Upper lobe of left lung (tissue), 4 donors: ENCODE measurements at regions not wholly inside any gene's neighbourhood (a gene's known extent, or its start where the extent isn't known, plus 50 kb on each side); places are given as distances from the start of the nearest gene placed in this dataset.

Experiments used
- EP300 ChIP-seq, 4 donors: sonication (generic); formaldehyde crosslinking; IDR thresholded peaks; one replicate each; pipeline ENCODE4 v1.5.1; 2017; ENCODE audit warnings: antibody characterized with exemption in 4 of 4, control low read depth in 2 of 4
- POLR2A ChIP-seq, 4 donors: fragments of 450-650 bp; IDR thresholded peaks; one replicate each; pipeline ENCODE4 v1.5.1; 2016 to 2017; ENCODE audit warnings: antibody characterized with exemption in 4 of 4, mild to moderate bottlenecking in 2 of 4
- POLR2AphosphoS5 ChIP-seq, 2 donors: sonication (generic); formaldehyde crosslinking; IDR thresholded peaks; one replicate each; pipeline ENCODE4 v1.5.1; 2017; ENCODE audit warnings: antibody characterized with exemption in 2 of 2
- TF ChIP-seq, protein P1 (sequence below), 6 experiments: fragments of 450-650 bp in 4 of 6; fragments of 200-600 bp in 2 of 6; sonication (generic) in 2 of 6; IDR thresholded peaks; one replicate each; pipeline ENCODE4 v1.5.1; 2016 to 2019; ENCODE audit warnings: antibody characterized with exemption in 6 of 6

DNA sequence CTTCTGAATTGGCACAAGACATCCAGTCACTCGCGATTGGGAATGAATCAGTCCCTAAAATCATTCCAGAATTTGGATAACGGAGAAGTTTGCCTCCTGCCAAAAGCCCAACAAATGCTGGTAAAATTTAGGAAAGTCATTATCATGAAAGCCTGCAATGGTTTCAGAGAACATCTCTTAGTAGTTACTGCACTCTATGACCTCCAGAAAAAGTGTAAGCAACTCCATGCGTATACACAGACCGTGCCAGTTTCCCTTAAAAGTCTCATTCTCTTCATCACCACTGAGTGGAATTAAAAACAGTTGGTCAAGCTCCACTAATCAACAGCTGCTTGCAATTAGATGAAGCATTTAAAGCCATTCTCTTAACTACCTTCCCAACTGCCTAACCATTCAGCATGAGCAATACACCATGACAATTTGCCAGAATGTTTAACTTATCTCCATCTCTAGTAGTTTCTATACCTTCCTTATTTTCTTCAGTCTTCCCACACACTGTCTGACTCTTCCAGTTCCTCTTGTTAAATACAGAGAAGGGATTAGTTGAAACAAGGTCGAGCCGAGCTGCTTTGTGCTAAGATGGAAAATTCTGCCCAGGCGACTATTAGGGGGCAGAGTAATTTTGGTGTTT, 183.6 kb upstream of the PRDM1 start:
- TF ChIP-seq, protein P1, sequence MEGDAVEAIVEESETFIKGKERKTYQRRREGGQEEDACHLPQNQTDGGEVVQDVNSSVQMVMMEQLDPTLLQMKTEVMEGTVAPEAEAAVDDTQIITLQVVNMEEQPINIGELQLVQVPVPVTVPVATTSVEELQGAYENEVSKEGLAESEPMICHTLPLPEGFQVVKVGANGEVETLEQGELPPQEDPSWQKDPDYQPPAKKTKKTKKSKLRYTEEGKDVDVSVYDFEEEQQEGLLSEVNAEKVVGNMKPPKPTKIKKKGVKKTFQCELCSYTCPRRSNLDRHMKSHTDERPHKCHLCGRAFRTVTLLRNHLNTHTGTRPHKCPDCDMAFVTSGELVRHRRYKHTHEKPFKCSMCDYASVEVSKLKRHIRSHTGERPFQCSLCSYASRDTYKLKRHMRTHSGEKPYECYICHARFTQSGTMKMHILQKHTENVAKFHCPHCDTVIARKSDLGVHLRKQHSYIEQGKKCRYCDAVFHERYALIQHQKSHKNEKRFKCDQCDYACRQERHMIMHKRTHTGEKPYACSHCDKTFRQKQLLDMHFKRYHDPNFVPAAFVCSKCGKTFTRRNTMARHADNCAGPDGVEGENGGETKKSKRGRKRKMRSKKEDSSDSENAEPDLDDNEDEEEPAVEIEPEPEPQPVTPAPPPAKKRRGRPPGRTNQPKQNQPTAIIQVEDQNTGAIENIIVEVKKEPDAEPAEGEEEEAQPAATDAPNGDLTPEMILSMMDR (IDR thresholded peaks at IDR 0.05), result no peak
- TF ChIP-seq EP300 (IDR thresholded peaks at IDR 0.05) (no peak), POLR2A (IDR thresholded peaks at IDR 0.05) (no peak), POLR2AphosphoS5 (IDR thresholded peaks at IDR 0.05) (no peak)
